Left colon (tissue), 2 donors: ENCODE measurements at regions not wholly inside any gene's neighbourhood (a gene's known extent, or its start where the extent isn't known, plus 50 kb on each side); places are given as distances from the start of the nearest gene placed in this dataset.

Source experiments
- ATAC-seq: fragments of 200-7000 bp; cut with Tn5 transposase; one replicate; pipeline ENCODE4 v1.9.1; 2020; ENCODE audit warnings: mild to moderate bottlenecking, moderate library complexity
- DNase-seq, 2 donors: peaks; one replicate each; pipeline ENCODE4 v3.0.0-alpha.2; 2020
- intact Hi-C, 2 donors: fragments of 100-400 bp; cut with DNase I in 1 of 2; cut with micrococcal nuclease in 1 of 2; formaldehyde crosslinking; loops; one replicate each; pipeline versions ENCODE4 v1.11.2 to v1.14.0; 2022; cut with DNase I, micrococcal nuclease
- donor health status: DM: no; HTN: no; CAD: no.
- donor health status: DM: yes; HTN: yes; CAD: no.

- intact Hi-C loops, result no loop called here
- ATAC-seq, result no peak
- DNase-seq, result no peak
Measured at GRCh38 chr5:6279607-6280006, 98.7 kb downstream of the MED10 start.

GRCh38 chr5:6274846-6275543, 103.4 kb downstream of the MED10 start:
- ATAC-seq, result no peak
- no peak for DNase-seq
- intact Hi-C loops, result no loop called here

- ATAC-seq (no peak), DNase-seq (no peak)
- intact Hi-C loops, result no loop called here
Measured at GRCh38 chr5:6273749-6274148, 104.6 kb downstream of the MED10 start.

GRCh38 chr5:6273090-6273735, 105.1 kb downstream of the MED10 start:
- intact Hi-C loops, result no loop called here
- DNase-seq, result no peak
- no peak for ATAC-seq

- no peak for DNase-seq
- ATAC-seq, result no peak
- intact Hi-C loops, result no loop called here
Measured at GRCh38 chr5:6269925-6270324, 108.4 kb downstream of the MED10 start.

- ATAC-seq (no peak), DNase-seq (no peak)
- intact Hi-C loops, result no loop called here
Measured at GRCh38 chr5:6266671-6267197, 111.6 kb downstream of the MED10 start.

GRCh38 chr5:6264394-6264793, 114.0 kb downstream of the MED10 start:
- ATAC-seq (no peak), DNase-seq (no peak)
- intact Hi-C loops, result no loop called here

GRCh38 chr5:6262651-6263363, 115.5 kb downstream of the MED10 start:
- ATAC-seq, result no peak
- intact Hi-C loops, result no loop called here
- DNase-seq, result no peak

- DNase-seq (no peak), ATAC-seq (no peak)
- intact Hi-C loops, result no loop called here
Measured at GRCh38 chr5:6261668-6262067, 116.7 kb downstream of the MED10 start.

- no peak for DNase-seq
- ATAC-seq, result no peak
- intact Hi-C loops, result no loop called here
Measured at GRCh38 chr5:6261256-6261655, 117.1 kb downstream of the MED10 start.

GRCh38 chr5:6260846-6261245, 117.5 kb downstream of the MED10 start:
- intact Hi-C loops, result no loop called here
- ATAC-seq, result no peak
- no peak for DNase-seq

- DNase-seq, result no peak
- intact Hi-C loops, result no loop called here
- ATAC-seq, result no peak
Measured at GRCh38 chr5:6256901-6257300, 121.4 kb downstream of the MED10 start.

GRCh38 chr5:6255956-6256355, 122.4 kb downstream of the MED10 start:
- no peak for DNase-seq
- intact Hi-C loops, result no loop called here
- no peak for ATAC-seq

GRCh38 chr5:6253846-6254245, 124.5 kb downstream of the MED10 start:
- ATAC-seq (no peak), DNase-seq (no peak)
- intact Hi-C loops, result no loop called here

GRCh38 chr5:6253281-6253680, 125.1 kb downstream of the MED10 start:
- ATAC-seq (no peak), DNase-seq (no peak)
- intact Hi-C loops, result no loop called here

- no peak for ATAC-seq
- no peak for DNase-seq
- intact Hi-C loops, result no loop called here
Measured at GRCh38 chr5:6252581-6252980, 125.8 kb downstream of the MED10 start.

- intact Hi-C loops, result no loop called here
- ATAC-seq (no peak), DNase-seq (no peak)
Measured at GRCh38 chr5:6251565-6252102, 126.7 kb downstream of the MED10 start.

GRCh38 chr5:6250121-6250520, 128.2 kb downstream of the MED10 start:
- DNase-seq, result no peak
- ATAC-seq, result no peak
- intact Hi-C loops, result no loop called here

GRCh38 chr5:6248132-6248531, 130.2 kb downstream of the MED10 start:
- intact Hi-C loops, result no loop called here

More at GRCh38 chr5:6248132-6248531, 130.2 kb downstream of the MED10 start:
- ATAC-seq, result no peak
- no peak for DNase-seq
